Upper lobe of left lung (tissue), 6 donors: ENCODE measurements at regions not wholly inside any gene's neighbourhood (a gene's known extent, or its start where the extent isn't known, plus 50 kb on each side); places are given as distances from the start of the nearest gene placed in this dataset.

Experiments used
- ATAC-seq, 2 donors: fragments of 200-7000 bp; cut with Tn5 transposase; one replicate each; pipeline ENCODE4 v1.9.1; 2022; ENCODE audit warnings: mild to moderate bottlenecking in 2 of 2, moderate library complexity in 2 of 2; ENCODE audit not compliant: low FRiP score in 2 of 2
- DNase-seq, 2 donors: peaks; one replicate each; pipeline ENCODE4 v3.0.0-alpha.2; 2019 to 2020
- H3K27ac ChIP-seq, 4 donors: fragments of 200-600 bp; sonication (generic); one replicate each; pipeline ENCODE4 v1.5.1; 2016 to 2019
- H3K27me3 ChIP-seq, 4 donors: fragments of 200-600 bp; sonication (generic); one replicate each; pipeline ENCODE4 v1.5.1; 2017 to 2019
- H3K36me3 ChIP-seq, 4 donors: fragments of 200-600 bp; sonication (generic); one replicate each; pipeline ENCODE4 v1.5.1; 2016 to 2019
- H3K4me1 ChIP-seq, 4 donors: fragments of 200-600 bp; sonication (generic); one replicate each; pipeline ENCODE4 v1.5.1; 2018 to 2019
- H3K4me3 ChIP-seq, 4 donors: fragments of 200-600 bp; sonication (generic); one replicate each; pipeline ENCODE4 v1.5.1; 2017 to 2019; ENCODE audit warnings: mild to moderate bottlenecking in 2 of 4, moderate library complexity in 1 of 4
- H3K9me3 ChIP-seq, 4 donors: fragments of 200-600 bp; sonication (generic); one replicate each; pipeline ENCODE4 v1.5.1; 2018 to 2019
- CTCF ChIP-seq, 6 experiments: fragments of 450-650 bp in 4 of 6; fragments of 200-600 bp in 2 of 6; sonication (generic) in 2 of 6; IDR thresholded peaks; one replicate each; pipeline ENCODE4 v1.5.1; 2016 to 2019; ENCODE audit warnings: antibody characterized with exemption in 6 of 6
- EP300 ChIP-seq, 4 donors: sonication (generic); formaldehyde crosslinking; IDR thresholded peaks; one replicate each; pipeline ENCODE4 v1.5.1; 2017; ENCODE audit warnings: antibody characterized with exemption in 4 of 4, control low read depth in 2 of 4
- POLR2A ChIP-seq, 4 donors: fragments of 450-650 bp; IDR thresholded peaks; one replicate each; pipeline ENCODE4 v1.5.1; 2016 to 2017; ENCODE audit warnings: antibody characterized with exemption in 4 of 4, mild to moderate bottlenecking in 2 of 4
- POLR2AphosphoS5 ChIP-seq, 2 donors: sonication (generic); formaldehyde crosslinking; IDR thresholded peaks; one replicate each; pipeline ENCODE4 v1.5.1; 2017; ENCODE audit warnings: antibody characterized with exemption in 2 of 2
- WGBS, 2 donors: methylation state at CpG; one replicate each; pipeline ENCODE4 v1.1.5; 2017 to 2018; 5-methylcytosine and 5-hydroxymethylcytosine counted together
- donor health status: DM: no; HTN: no; CAD: no; lungs with moderate emphysema.
- donor health status: DM: no; HTN: yes; CAD: no; lungs with severe emphysema.

- TF ChIP-seq POLR2AphosphoS5 (IDR thresholded peaks at IDR 0.05) (no peak), CTCF (IDR thresholded peaks at IDR 0.05) (no peak), POLR2A (IDR thresholded peaks at IDR 0.05) (no peak), EP300 (IDR thresholded peaks at IDR 0.05) (no peak)
- H3K27ac ChIP-seq: no peak overlapping the region
- H3K4me1 ChIP-seq: no peaks in the 10 kb centered on the region
- ATAC-seq: no peak
- no peaks in the 10 kb centered on the region for H3K36me3 ChIP-seq
- H3K9me3 ChIP-seq: no peaks in the 10 kb centered on the region
- no peak overlapping the region for H3K4me3 ChIP-seq
- no peaks in the 10 kb centered on the region for H3K27me3 ChIP-seq
- no peak for DNase-seq
- WGBS, 2 donors: 69 to 77% methylated on average over 5 of the region's 5 CpGs
Observed at GRCh38 chr12:58725400-58726105, 194.8 kb downstream of the LRIG3 start.

DNA sequence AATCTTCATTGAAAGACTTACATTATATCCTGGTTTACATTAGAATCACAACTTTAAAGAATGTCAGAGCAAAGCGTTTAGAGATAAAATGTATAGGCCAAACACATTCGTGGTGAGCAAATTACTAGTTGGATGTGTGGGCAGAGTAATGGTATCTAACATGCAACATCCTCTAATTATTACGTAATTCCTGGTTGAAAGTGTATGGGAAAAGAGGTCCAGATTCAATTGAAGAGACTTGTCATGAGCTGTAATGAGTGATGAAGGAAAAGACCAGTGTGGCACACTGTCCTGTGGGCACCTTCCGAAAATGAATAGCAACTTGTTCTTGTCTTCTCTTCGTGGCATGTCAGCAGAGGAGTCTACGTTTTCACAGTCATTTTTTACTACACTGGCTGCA, 192.8 kb downstream of the LRIG3 start:
- no peak for ATAC-seq
- 65 to 67% methylated on average over 6 of the region's 6 CpGs for WGBS, 2 donors
- H3K9me3 ChIP-seq: no peaks in the 10 kb centered on the region
- no peaks in the 10 kb centered on the region for H3K27me3 ChIP-seq
- H3K4me3 ChIP-seq: no peak overlapping the region
- TF ChIP-seq POLR2A (IDR thresholded peaks at IDR 0.05): no peak
- no peak for TF ChIP-seq EP300 (IDR thresholded peaks at IDR 0.05)
- no peak for TF ChIP-seq POLR2AphosphoS5 (IDR thresholded peaks at IDR 0.05)
- TF ChIP-seq CTCF (IDR thresholded peaks at IDR 0.05): no peak
- no peak for DNase-seq
- no peak overlapping the region for H3K27ac ChIP-seq
- H3K36me3 ChIP-seq: no peaks in the 10 kb centered on the region
- H3K4me1 ChIP-seq: no peaks in the 10 kb centered on the region

GRCh38 chr12:58728397-58728796, 191.9 kb downstream of the LRIG3 start:
- no peaks in the 10 kb centered on the region for H3K9me3 ChIP-seq
- TF ChIP-seq CTCF (IDR thresholded peaks at IDR 0.05): no peak
- no peak for TF ChIP-seq POLR2A (IDR thresholded peaks at IDR 0.05)
- no peak for TF ChIP-seq EP300 (IDR thresholded peaks at IDR 0.05)
- TF ChIP-seq POLR2AphosphoS5 (IDR thresholded peaks at IDR 0.05): no peak
- H3K27ac ChIP-seq: no peak overlapping the region
- H3K4me1 ChIP-seq: no peaks in the 10 kb centered on the region
- DNase-seq (no peak), ATAC-seq (no peak)
- 71 to 72% methylated on average over 1 of the region's 1 CpG for WGBS, 2 donors
- no peaks in the 10 kb centered on the region for H3K36me3 ChIP-seq
- H3K4me3 ChIP-seq: no peak overlapping the region
- H3K27me3 ChIP-seq: no peaks in the 10 kb centered on the region

DNA sequence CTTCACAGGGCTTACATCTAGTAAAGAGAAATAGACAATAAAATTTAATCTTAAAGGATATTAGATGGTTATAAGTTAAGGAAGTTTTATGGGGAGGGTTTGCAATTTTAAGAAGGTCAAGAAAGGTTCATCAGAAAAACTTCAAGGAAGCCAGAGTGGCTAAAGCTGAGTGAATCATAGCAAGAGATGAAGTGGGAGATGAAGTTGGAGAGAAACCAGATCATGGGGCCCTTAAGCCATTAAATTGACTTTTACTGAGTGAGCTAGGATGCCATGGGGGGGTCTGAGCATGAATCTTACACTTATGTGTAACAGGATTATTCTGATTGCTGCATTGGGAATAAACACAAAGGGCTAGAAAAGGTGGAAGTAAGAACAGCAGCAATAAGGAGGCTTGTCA, 189.2 kb downstream of the LRIG3 start:
- Histone ChIP-seq H3K4me3 (no peak overlapping the region), H3K36me3 (no peaks in the 10 kb centered on the region), H3K27me3 (peaks cover 0 to 2% (median 0%) of the 10 kb centered on the region in 4 donors), H3K9me3 (no peaks in the 10 kb centered on the region), H3K27ac (no peak overlapping the region), H3K4me1 (no peaks in the 10 kb centered on the region)
- TF ChIP-seq CTCF (IDR thresholded peaks at IDR 0.05) (no peak), POLR2AphosphoS5 (IDR thresholded peaks at IDR 0.05) (no peak), EP300 (IDR thresholded peaks at IDR 0.05) (no peak), POLR2A (IDR thresholded peaks at IDR 0.05) (no peak)
- ATAC-seq: no peak
- DNase-seq: no peak

GRCh38 chr12:58732894-58733293, 187.4 kb downstream of the LRIG3 start:
- H3K4me3 ChIP-seq: no peak overlapping the region
- H3K9me3 ChIP-seq: no peaks in the 10 kb centered on the region
- no peaks in the 10 kb centered on the region for H3K4me1 ChIP-seq
- H3K27ac ChIP-seq: no peak overlapping the region
- H3K36me3 ChIP-seq: no peaks in the 10 kb centered on the region
- DNase-seq (no peak), ATAC-seq (no peak)
- TF ChIP-seq POLR2AphosphoS5 (IDR thresholded peaks at IDR 0.05): no peak
- TF ChIP-seq CTCF (IDR thresholded peaks at IDR 0.05): no peak
- no peak for TF ChIP-seq POLR2A (IDR thresholded peaks at IDR 0.05)
- TF ChIP-seq EP300 (IDR thresholded peaks at IDR 0.05): no peak
- 64 to 69% methylated on average over 3 of the region's 3 CpGs for WGBS, 2 donors
- peaks cover 0 to 2% (median 0%) of the 10 kb centered on the region in 4 donors for H3K27me3 ChIP-seq
